GM23248 (cell line): ENCODE measurements at regions not wholly inside any gene's neighbourhood (a gene's known extent, or its start where the extent isn't known, plus 50 kb on each side); places are given as distances from the start of the nearest gene placed in this dataset.

Source experiments
- DNase-seq: peaks from one replicate; pipeline ENCODE4 v3.0.0-alpha.2; 2015
- H2AFZ ChIP-seq: fragments of 200-600 bp; sonication (generic); 2 replicates; pipeline ENCODE4 v1.6.1; 2016; ENCODE audit warnings: antibody characterized with exemption
- H3F3A ChIP-seq: fragments of 200-600 bp; sonication (generic); 2 replicates; pipeline ENCODE4 v1.6.1; 2016; ENCODE audit warnings: mild to moderate bottlenecking, antibody characterized with exemption, mixed run types; ENCODE audit not compliant: insufficient read depth
- H3K27ac ChIP-seq: fragments of 200-600 bp; sonication (generic); 2 replicates; pipeline ENCODE4 v1.5.1; 2016; ENCODE audit warnings: mild to moderate bottlenecking
- H3K27me3 ChIP-seq: fragments of 200-600 bp; sonication (generic); replicated peaks from 2 replicates; pipeline ENCODE4 v1.6.1; 2016; ENCODE audit warnings: mild to moderate bottlenecking; ENCODE audit not compliant: insufficient read depth
- H3K36me3 ChIP-seq: fragments of 200-600 bp; sonication (generic); 2 replicates; pipeline ENCODE4 v1.6.1; 2016; ENCODE audit warnings: low read depth, mild to moderate bottlenecking
- H3K4me1 ChIP-seq: fragments of 200-600 bp; sonication (generic); 2 replicates; pipeline ENCODE4 v1.6.1; 2016; ENCODE audit warnings: mild to moderate bottlenecking; ENCODE audit not compliant: insufficient read depth
- H3K4me2 ChIP-seq: fragments of 200-600 bp; sonication (generic); one replicate; pipeline ENCODE4 v1.6.1; 2016; ENCODE audit warnings: mild to moderate bottlenecking; ENCODE audit not compliant: unreplicated experiment
- H3K4me3 ChIP-seq: fragments of 200-600 bp; sonication (generic); 2 replicates; pipeline ENCODE4 v1.5.1; 2016; ENCODE audit warnings: mild to moderate bottlenecking
- H3K79me2 ChIP-seq: fragments of 200-600 bp; sonication (generic); 2 replicates; pipeline ENCODE4 v1.6.1; 2016; ENCODE audit warnings: mild to moderate bottlenecking; ENCODE audit not compliant: insufficient read depth
- H3K9ac ChIP-seq: fragments of 200-600 bp; sonication (generic); 2 replicates; pipeline ENCODE4 v1.6.1; 2016; ENCODE audit warnings: mild to moderate bottlenecking
- H3K9me2 ChIP-seq: fragments of 200-600 bp; sonication (generic); 2 replicates; pipeline ENCODE4 v1.6.1; 2016; ENCODE audit warnings: mixed run types, mild to moderate bottlenecking, moderate library complexity; ENCODE audit not compliant: insufficient read depth
- H3K9me3 ChIP-seq: fragments of 200-600 bp; sonication (generic); one replicate; pipeline ENCODE4 v1.6.1; 2017; ENCODE audit warnings: low read depth
- H4K20me1 ChIP-seq: fragments of 200-600 bp; sonication (generic); 2 replicates; pipeline ENCODE4 v1.6.0; 2016; ENCODE audit not compliant: insufficient read depth
- EZH2 ChIP-seq: fragments of 200-600 bp; sonication (generic); IDR thresholded peaks from 2 replicates; pipeline ENCODE4 v1.6.1; 2018; ENCODE audit warnings: antibody characterized with exemption, mild to moderate bottlenecking; ENCODE audit not compliant: insufficient read depth, poor library complexity, severe bottlenecking
- EZH2phosphoT487 ChIP-seq: fragments of 200-600 bp; sonication (generic); IDR thresholded peaks from 2 replicates; pipeline ENCODE4 v1.6.1; 2018; ENCODE audit warnings: antibody characterized with exemption, moderate library complexity, mild to moderate bottlenecking, low read depth; ENCODE audit not compliant: insufficient read depth
- WGBS, 2 experiments: methylation state at CpG; one replicate each; pipeline ENCODE4 v1.1.6; 2015 to 2017; ENCODE audit warnings: low lambda C conversion rate in 2 of 2, low coverage in 1 of 2; ENCODE audit errors: missing lambda C conversion rate in 2 of 2; 5-methylcytosine and 5-hydroxymethylcytosine counted together
- in situ Hi-C: fragments of 300-500 bp; cut with MboI; formaldehyde crosslinking; loops from 2 replicates; pipeline ENCODE4 v1.15.0; 2020

DNA sequence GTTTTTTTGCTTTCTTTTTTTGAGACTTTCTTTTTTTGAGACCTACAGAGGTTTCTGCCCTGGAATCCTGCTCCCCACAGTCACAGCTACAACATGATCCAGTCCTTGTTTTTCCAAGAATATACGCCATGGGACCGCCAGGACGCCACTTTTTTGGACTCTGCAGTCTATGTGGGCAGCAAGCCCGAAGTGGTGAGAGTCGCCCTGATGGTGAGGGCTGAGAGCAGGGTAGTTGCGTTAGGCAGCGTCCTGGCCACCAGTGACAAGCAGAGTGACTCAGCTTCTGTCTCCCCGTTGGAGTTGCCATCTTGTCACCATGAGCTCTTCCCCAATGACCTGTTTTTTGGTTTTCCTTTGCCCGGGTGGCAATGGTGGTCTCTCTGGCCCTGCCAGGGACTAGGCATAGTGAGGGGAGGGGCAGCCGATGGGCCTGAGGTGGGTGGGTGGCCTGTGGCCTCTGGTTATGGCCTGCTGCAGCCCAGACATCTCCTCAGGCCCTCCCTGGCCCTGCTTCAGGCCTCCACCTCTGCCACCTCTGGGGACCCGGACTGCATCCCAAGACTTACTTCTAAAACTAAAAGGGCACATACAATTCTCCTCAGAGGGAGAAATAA lies 88.0 kb upstream of the MALRD1 start:
- H4K20me1 ChIP-seq = no peaks in the 10 kb centered on the region
- in situ Hi-C loops = no loop called here
- no peaks in the 10 kb centered on the region for H3K79me2 ChIP-seq
- H3K4me1 ChIP-seq = no peaks in the 10 kb centered on the region
- no peaks in the 10 kb centered on the region for H3K36me3 ChIP-seq
- WGBS, 2 experiments = 48 to 61% methylated on average over 11 of the region's 11 CpGs
- no peak for DNase-seq
- H3K4me3 ChIP-seq = no peak overlapping the region
- H2AFZ ChIP-seq = no peak overlapping the region
- no peaks in the 10 kb centered on the region for H3K9me2 ChIP-seq
- no peak overlapping the region for H3K4me2 ChIP-seq
- H3K27me3 ChIP-seq = no peaks in the 10 kb centered on the region
- no peak overlapping the region for H3K9ac ChIP-seq
- no peaks in the 10 kb centered on the region for H3F3A ChIP-seq
- no peak overlapping the region for H3K27ac ChIP-seq
- H3K9me3 ChIP-seq = no peaks in the 10 kb centered on the region
- TF ChIP-seq EZH2 (no peak), EZH2phosphoT487 (no peak)

DNA sequence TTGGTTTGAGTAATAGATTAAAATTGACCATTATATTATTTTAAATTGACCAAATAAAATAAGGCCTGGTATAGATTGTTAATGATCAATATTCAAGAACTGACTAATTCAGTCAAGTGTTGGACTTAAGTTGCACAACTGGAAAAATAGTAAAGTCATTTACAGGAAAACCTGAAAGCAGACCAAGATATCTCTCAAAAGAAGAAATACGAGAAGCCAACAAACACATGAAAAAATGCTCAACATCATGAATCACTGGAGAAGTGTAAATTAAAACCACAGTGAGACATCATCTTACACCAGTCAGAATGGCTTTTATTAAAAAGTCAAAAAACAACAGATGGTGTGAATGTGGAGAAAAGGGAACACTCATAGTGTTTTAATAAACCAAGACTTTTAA lies 80.4 kb upstream of the MALRD1 start:
- H4K20me1 ChIP-seq = no peaks in the 10 kb centered on the region

DNA sequence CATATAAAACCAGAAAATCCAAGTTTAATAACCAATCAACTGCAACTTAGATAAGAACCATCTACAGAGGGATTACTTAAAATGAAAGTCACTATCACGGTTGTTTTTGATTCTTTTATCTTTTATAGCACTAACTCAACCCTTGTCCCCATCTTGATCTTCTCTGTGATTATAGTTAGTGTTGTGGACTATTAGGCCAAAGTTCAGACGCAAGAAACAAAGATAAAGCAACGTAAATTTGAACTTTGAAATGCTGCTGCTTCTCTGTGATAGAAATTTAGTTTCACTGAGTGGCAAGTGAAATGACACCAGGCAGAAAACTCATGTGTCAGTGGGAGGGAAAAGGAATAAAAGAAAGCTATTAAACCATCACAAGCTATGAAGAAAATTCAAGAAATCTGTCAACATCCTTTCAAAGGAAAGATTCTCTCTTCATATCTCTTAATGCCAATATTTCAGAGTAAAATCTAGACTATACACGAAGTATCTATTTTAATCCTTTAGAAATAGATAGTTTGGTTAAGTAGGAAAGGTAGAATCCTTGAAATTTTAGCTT lies 71.8 kb upstream of the MALRD1 start:
- whole genome bisulfite sequencing, 2 experiments = 6 to 16% methylated on average over 4 of the region's 4 CpGs
- Histone ChIP-seq H3K27me3 (no peaks in the 10 kb centered on the region), H3K79me2 (no peaks in the 10 kb centered on the region), H3K4me2 (no peak overlapping the region), H2AFZ (no peak overlapping the region), H3K9me3 (no peaks in the 10 kb centered on the region), H4K20me1 (no peaks in the 10 kb centered on the region), H3K27ac (no peak overlapping the region), H3K9ac (no peak overlapping the region), H3K9me2 (no peaks in the 10 kb centered on the region), H3F3A (no peaks in the 10 kb centered on the region), H3K36me3 (no peaks in the 10 kb centered on the region), H3K4me3 (no peak overlapping the region), H3K4me1 (no peaks in the 10 kb centered on the region)
- TF ChIP-seq EZH2phosphoT487 (no peak), EZH2 (no peak)
- in situ Hi-C loops = no loop called here
- DNase-seq = no peak

More for the DNA sequence above, 80.4 kb upstream of the MALRD1 start:
- in situ Hi-C loops = no loop called here
- no peak overlapping the region for H2AFZ ChIP-seq
- H3K9me2 ChIP-seq = no peaks in the 10 kb centered on the region
- H3K79me2 ChIP-seq = no peaks in the 10 kb centered on the region
- H3K4me2 ChIP-seq = no peak overlapping the region
- 0 to 3% methylated on average over 1 of the region's 1 CpG for WGBS, 2 experiments
- no peaks in the 10 kb centered on the region for H3K4me1 ChIP-seq
- DNase-seq = no peak
- no peaks in the 10 kb centered on the region for H3F3A ChIP-seq
- H3K36me3 ChIP-seq = no peaks in the 10 kb centered on the region
- no peaks in the 10 kb centered on the region for H3K27me3 ChIP-seq
- H3K27ac ChIP-seq = no peak overlapping the region
- TF ChIP-seq EZH2phosphoT487 (no peak), EZH2 (no peak)
- no peak overlapping the region for H3K4me3 ChIP-seq
- no peak overlapping the region for H3K9ac ChIP-seq
- no peaks in the 10 kb centered on the region for H3K9me3 ChIP-seq

DNA sequence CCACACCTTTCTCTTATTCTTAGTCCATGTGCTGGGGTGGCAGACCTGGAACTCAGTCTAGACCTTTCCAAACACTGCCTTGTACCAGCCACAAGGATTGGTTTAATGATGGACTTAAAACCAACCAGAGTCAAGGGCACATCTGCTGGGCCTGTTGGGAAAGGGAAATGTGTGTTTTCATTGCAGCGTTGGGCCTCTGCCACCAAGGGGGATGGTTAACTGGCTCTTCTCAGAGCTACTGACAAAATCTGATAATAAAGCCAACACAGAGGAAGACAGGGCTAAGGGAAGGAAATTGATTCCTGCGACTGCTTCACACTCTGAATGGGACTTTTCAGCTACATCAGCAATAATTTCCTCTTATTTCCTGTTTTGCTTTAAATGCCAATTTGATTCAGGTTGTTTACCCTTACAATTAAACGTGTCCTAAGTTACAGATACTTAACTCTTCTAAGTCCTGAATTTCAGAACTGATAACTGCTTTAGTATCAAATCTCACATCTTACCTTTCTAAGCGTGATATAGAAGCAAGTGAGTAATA lies 68.4 kb upstream of the MALRD1 start:
- H4K20me1 ChIP-seq = no peaks in the 10 kb centered on the region
- no peaks in the 10 kb centered on the region for H3K9me2 ChIP-seq
- H3K4me1 ChIP-seq = no peaks in the 10 kb centered on the region
- no peaks in the 10 kb centered on the region for H3K9me3 ChIP-seq
- in situ Hi-C loops = no loop called here
- no peak overlapping the region for H3K4me2 ChIP-seq
- H2AFZ ChIP-seq = no peak overlapping the region
- DNase-seq = no peak
- no peaks in the 10 kb centered on the region for H3F3A ChIP-seq
- H3K4me3 ChIP-seq = no peak overlapping the region
- no peaks in the 10 kb centered on the region for H3K79me2 ChIP-seq
- H3K9ac ChIP-seq = no peak overlapping the region
- no peaks in the 10 kb centered on the region for H3K36me3 ChIP-seq
- TF ChIP-seq EZH2phosphoT487 (no peak), EZH2 (no peak)
- WGBS, 2 experiments = 25 to 35% methylated on average over 4 of the region's 4 CpGs
- no peak overlapping the region for H3K27ac ChIP-seq
- no peaks in the 10 kb centered on the region for H3K27me3 ChIP-seq

DNA sequence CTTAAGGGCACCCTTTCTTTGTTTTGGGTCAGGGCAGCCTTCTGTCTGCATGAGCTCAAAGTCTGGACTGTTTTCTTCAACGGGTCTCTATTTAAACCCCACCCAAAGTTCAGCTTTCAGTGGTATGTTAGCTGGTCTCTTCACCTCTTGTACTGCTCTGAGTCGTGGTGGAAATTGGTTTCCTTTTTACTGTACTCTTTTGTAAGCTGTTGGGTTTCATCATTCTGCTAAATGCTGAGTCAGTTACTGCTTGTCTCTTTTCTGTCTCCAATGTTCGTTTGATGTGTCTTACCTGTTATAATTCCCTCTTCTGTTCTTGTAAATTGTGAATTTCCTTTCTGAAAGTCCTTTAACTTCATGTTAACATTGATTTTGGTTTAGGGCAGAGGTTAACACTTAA lies 64.1 kb upstream of the MALRD1 start:
- no peak for DNase-seq
- no peaks in the 10 kb centered on the region for H3K4me1 ChIP-seq
- no peak overlapping the region for H2AFZ ChIP-seq
- WGBS, 2 experiments = 3 to 7% methylated on average over 3 of the region's 3 CpGs
- no peak for TF ChIP-seq EZH2
- no peak for TF ChIP-seq EZH2phosphoT487
- H4K20me1 ChIP-seq = no peaks in the 10 kb centered on the region
- no peak overlapping the region for H3K4me2 ChIP-seq
- H3K36me3 ChIP-seq = no peaks in the 10 kb centered on the region
- H3K79me2 ChIP-seq = no peaks in the 10 kb centered on the region
- H3K9ac ChIP-seq = no peak overlapping the region
- no peaks in the 10 kb centered on the region for H3K9me2 ChIP-seq
- H3K4me3 ChIP-seq = no peak overlapping the region
- H3F3A ChIP-seq = no peaks in the 10 kb centered on the region
- H3K27me3 ChIP-seq = no peaks in the 10 kb centered on the region
- in situ Hi-C loops = no loop called here
- no peaks in the 10 kb centered on the region for H3K9me3 ChIP-seq
- no peak overlapping the region for H3K27ac ChIP-seq
